ENCODE measurements at regions not wholly inside any gene's neighbourhood (a gene's known extent, or its start where the extent isn't known, plus 50 kb on each side); places are given as distances from the start of the nearest gene placed in this dataset.

GRCh38 chr18:46204143-46204542 is 100.0 kb downstream of the HAUS1 start:
- Histone ChIP-seq H3K27ac (ENCODE audit: extremely low read depth, low read depth, low read length) (no peak overlapping the region), H3K9me1 (ENCODE audit: control insufficient read depth, insufficient read depth, low read length) (no peaks in the 10 kb centered on the region), H3K9ac (ENCODE audit: insufficient read depth in 1 of 2, low read depth in 2 of 2, low read length in 2 of 2) (no peak overlapping the region), H3K27me3 (ENCODE audit: control insufficient read depth in 2 of 2, insufficient read depth in 2 of 2, low read length in 2 of 2) (no peaks in the 10 kb centered on the region), H3K4me3 (no peak overlapping the region), H3K79me2 (ENCODE audit: control insufficient read depth, insufficient read depth, low read length) (peaks cover 81% of the 10 kb centered on the region), H3K4me1 (replicated peaks in 1 of 2; ENCODE audit: control insufficient read depth in 2 of 2, insufficient read depth in 2 of 2, low read length in 2 of 2) (peaks cover 0 to 6% of the 10 kb centered on the region in 2 experiments; a peak in 3 of 5 replicates), H3K4me2 (ENCODE audit: insufficient read depth, low read length) (no peak overlapping the region), H3K9me3 (replicated peaks; ENCODE audit: control insufficient read depth, insufficient read depth, low read depth, low read length) (no peaks in the 10 kb centered on the region), H4K20me1 (replicated peaks; ENCODE audit: control insufficient read depth, insufficient read depth, low read length) (no peaks in the 10 kb centered on the region), H2AFZ (ENCODE audit: low read depth, low read length) (no peak overlapping the region), H3K36me3 (ENCODE audit: control insufficient read depth, insufficient read depth, low read length) (no peaks in the 10 kb centered on the region)
- FAIRE-seq (no peak), ATAC-seq (no peak), DNase-seq (ENCODE audit: extremely low read depth in 1 of 4, low spot score in 3 of 4) (no peak)
- ChIA-PET CTCF (ENCODE audit: low intra/inter-chr PET ratio) (no interaction called here), POLR2A (no interaction called here)
- BruUV-seq (replicated peaks) = no TSS peak
- no peak for TF ChIP-seq ZSCAN29 (IDR thresholded peaks at IDR 0.05)
- in situ Hi-C loops (cut with MboI) (no loop called here), intact Hi-C loops (cut with micrococcal nuclease) (no loop called here)

GRCh38 chr18:46207985-46208384 is 103.8 kb downstream of the HAUS1 start:
- POLR2A ChIA-PET = interaction anchor here (1.5 kb wide), 1 partner anchor 35 kb away, joined by 3 read pairs; a partner anchor contains a TSS
- CTCF ChIA-PET (ENCODE audit: low intra/inter-chr PET ratio) = no interaction called here
- Histone ChIP-seq H3K4me2 (ENCODE audit: insufficient read depth, low read length) (no peak overlapping the region), H3K4me3 (no peak overlapping the region), H3K27ac (ENCODE audit: extremely low read depth, low read depth, low read length) (no peak overlapping the region), H3K36me3 (ENCODE audit: control insufficient read depth, insufficient read depth, low read length) (no peaks in the 10 kb centered on the region), H3K79me2 (ENCODE audit: control insufficient read depth, insufficient read depth, low read length) (peaks cover 75% of the 10 kb centered on the region), H3K9me3 (replicated peaks; ENCODE audit: control insufficient read depth, insufficient read depth, low read depth, low read length) (no peaks in the 10 kb centered on the region), H3K4me1 (replicated peaks in 1 of 2; ENCODE audit: control insufficient read depth in 2 of 2, insufficient read depth in 2 of 2, low read length in 2 of 2) (peaks cover 0 to 3% of the 10 kb centered on the region in 2 experiments; a peak in 3 of 5 replicates), H3K27me3 (ENCODE audit: control insufficient read depth in 2 of 2, insufficient read depth in 2 of 2, low read length in 2 of 2) (no peaks in the 10 kb centered on the region), H3K9ac (ENCODE audit: insufficient read depth in 1 of 2, low read depth in 2 of 2, low read length in 2 of 2) (no peak overlapping the region), H3K9me1 (ENCODE audit: control insufficient read depth, insufficient read depth, low read length) (no peaks in the 10 kb centered on the region), H2AFZ (ENCODE audit: low read depth, low read length) (no peak overlapping the region), H4K20me1 (replicated peaks; ENCODE audit: control insufficient read depth, insufficient read depth, low read length) (no peaks in the 10 kb centered on the region)
- DNase-seq (ENCODE audit: extremely low read depth in 1 of 4, low spot score in 3 of 4) = no peak
- in situ Hi-C loops (cut with MboI) = no loop called here
- ATAC-seq = no peak
- intact Hi-C loops (cut with micrococcal nuclease) = no loop called here
- FAIRE-seq = no peak
- BruUV-seq (replicated peaks) = no TSS peak
- WGBS (ENCODE audit: insufficient coverage, low coverage, missing lambda C conversion rate) = 0% methylated on average over 1 of the region's 1 CpG
- TF ChIP-seq BRF1 (IDR thresholded peaks at IDR 0.05; ENCODE audit: borderline replicate concordance, extremely low read depth, insufficient read length) (no peak), MCM2 (IDR thresholded peaks at IDR 0.05; ENCODE audit: low read depth) (no peak), ZNF408 (CRISPR knock-in tag; IDR thresholded peaks at IDR 0.05; ENCODE audit: low read depth) (no peak), CHD2 (IDR thresholded peaks at IDR 0.05; ENCODE audit: low read depth, low read length) (no peak), MCM3 (IDR thresholded peaks at IDR 0.05) (no peak), ZZZ3 (IDR thresholded peaks at IDR 0.05) (no peak), DEAF1 (CRISPR knock-in tag; IDR thresholded peaks at IDR 0.05) (no peak), ZFP36 (IDR thresholded peaks at IDR 0.05; ENCODE audit: low read depth, low read length, partially characterized antibody) (no peak), LEF1 (IDR thresholded peaks at IDR 0.05) (no peak), IRF9 (tag; IDR thresholded peaks at IDR 0.05) (no peak), GTF2B (IDR thresholded peaks at IDR 0.05; ENCODE audit: extremely low read depth, insufficient read length) (no peak), MTA3 (IDR thresholded peaks at IDR 0.05; ENCODE audit: borderline replicate concordance) (no peak)
